GM21619 (cell line): ENCODE measurements at regions not wholly inside any gene's neighbourhood (a gene's known extent, or its start where the extent isn't known, plus 50 kb on each side); places are given as distances from the start of the nearest gene placed in this dataset.
"Not testable (repeated sequence)": the region's sequence is repeated elsewhere in the genome, so short reads cannot be mapped to it uniquely, and the experiment has no call there.

Experiments used
- ATAC-seq: cut with Tn5 transposase; IDR thresholded peaks from one replicate; pipeline ENCODE4 v1.9.1; 2021; ENCODE audit not compliant: unreplicated experiment

DNA sequence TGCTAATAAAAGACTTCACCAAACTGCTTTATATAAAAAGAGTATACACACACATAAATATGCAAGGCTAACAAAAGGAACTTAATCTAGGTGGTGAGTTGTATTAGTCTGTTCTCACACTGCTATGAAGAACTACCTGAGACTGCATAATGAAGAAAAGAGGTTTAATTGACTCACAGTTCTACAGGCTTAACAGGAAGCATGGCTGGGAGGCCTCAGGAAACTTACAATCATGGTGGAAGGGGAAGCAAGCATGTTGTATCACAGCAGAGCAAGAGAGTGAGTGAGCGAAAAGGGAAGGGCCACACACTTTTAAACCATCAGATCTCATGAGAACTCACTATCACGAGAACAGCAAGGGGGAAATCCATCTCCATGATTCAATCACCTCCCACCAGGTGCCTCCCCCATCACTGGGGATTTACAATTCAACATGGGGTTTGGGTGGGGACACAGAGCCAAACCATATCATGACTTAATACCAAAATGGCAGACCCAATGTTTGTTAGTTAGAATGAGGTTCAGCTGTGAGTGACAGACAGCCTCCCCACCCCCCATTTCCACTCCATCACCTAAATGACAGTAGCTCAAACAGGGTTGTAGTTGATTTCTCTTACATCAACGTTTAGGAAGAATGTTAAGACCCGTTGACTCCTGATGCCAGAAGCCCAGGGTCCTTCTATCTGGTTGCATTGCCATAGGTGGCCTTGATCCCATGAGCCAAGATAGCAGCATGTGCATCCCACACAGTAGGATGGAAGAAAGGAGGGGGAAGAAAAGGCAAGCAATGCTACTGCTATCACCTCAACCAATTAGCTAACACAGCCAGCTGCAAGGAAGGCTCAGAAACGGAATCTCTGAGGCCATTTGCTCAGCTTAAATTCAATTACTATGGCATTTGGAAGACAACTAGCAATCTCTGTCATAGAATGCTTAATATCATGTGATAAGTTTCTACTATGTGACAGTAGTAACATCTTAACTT lies 77.0 kb downstream of the CCDC71L start:
- no peak for ATAC-seq

DNA sequence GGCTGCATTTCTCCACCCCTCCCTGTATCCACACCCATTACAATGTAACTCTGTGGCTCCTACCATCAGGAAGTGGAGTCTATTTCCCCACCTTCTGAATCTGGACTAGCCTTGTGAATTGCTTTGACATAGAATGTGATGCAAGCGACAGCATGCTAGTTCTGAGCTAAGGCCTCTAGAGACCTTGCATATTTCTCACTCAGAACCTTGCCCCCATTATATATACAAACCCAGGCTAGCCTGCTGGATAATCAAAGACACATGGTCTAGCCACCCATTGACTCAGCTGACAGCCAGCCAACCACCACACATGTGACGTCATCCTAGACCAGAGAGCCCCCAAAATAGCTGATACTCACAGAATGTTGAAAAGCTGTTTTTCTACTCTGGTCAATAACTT lies 77.9 kb downstream of the CCDC71L start:
- no peak for ATAC-seq

DNA sequence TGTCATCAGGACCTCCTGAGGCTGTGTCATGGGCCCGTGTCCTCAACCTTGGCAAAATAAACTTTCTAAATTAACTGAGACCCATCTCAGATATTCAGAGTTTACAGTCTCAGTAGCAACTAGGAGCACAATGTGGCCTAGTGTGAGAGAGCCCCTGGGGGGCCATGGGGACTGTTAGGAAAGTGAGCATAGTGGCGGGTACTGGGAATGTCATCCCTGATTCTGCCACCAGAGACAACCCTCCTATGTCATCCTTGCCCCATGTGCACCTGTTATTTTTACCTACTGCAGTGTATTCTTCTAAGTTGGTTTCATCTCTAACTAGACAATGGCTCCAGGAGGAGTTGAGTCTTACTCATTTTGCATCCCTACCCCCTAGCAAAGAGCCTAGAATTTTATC lies 78.6 kb downstream of the CCDC71L start:
- ATAC-seq, result no peak

DNA sequence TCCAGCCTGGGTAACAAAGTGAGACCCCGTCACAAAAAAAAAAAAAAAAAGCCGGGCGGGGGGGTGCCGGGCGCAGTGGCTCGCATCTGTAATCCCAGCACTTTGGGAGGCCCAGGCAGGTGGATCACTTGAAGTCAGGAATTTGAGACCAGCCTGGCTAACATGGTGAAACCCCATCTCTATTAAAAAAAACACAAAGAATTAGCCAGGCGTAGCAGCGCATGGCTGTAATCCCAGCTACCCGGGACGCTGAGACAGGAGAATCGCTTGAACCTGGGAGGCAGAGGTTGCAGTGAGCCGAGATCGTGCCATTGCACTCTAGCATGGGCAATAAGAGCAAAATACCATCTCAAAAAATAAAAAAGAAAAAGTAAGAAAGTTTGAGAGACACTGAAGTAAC lies 81.9 kb downstream of the CCDC71L start:
- ATAC-seq, result not testable (repeated sequence)

DNA sequence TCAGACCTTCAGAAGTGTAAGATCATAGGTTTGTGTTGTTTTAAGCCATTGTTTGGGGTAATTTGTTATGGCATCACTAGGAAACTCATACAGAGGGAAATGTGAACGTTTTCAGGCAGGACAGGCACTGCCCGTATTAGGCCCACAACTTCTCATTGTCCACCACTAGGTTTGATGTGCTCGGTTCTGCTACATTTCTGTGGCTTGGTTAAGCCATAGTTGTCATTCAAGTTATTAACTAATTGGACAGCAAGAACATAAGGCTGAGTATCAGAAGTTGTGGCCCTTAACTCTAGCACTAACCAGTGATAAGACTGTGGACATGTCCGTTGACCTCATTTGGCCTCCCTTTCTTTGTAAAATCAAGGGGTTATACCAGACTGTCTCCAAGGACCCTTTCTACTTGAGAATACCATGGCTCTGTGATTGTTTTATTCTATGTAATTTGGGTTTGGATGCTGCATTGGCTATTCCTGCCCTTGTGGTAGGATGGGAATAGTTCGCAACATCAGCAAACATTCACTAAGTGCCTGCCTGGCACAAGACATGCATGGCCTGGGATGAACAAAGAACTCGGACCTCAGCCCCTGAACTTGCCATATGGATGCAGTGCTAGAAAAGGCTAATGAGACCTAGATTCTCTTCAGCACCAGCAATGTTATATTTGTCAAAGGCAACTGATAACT lies 85.7 kb downstream of the CCDC71L start:
- ATAC-seq, result no peak

DNA sequence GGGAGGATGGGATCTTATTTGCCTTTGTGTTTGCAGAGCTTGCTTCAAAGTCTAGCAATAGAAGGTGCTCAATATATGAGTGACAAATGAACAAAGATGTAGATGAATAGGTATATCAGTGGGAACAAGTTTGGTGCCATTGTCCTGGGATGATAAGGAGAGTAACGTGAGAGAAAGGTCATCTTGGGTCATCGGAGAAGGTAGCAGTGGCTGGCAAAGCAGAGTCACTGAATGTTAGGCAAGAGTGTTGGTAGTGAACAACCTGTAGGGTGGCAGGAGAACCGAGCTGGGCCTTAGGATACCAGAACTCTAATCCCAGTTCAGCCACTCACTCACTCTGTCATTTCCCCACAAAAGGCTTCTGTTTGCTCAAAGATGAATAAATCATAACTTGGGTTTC lies 87.2 kb downstream of the CCDC71L start:
- no peak for ATAC-seq

DNA sequence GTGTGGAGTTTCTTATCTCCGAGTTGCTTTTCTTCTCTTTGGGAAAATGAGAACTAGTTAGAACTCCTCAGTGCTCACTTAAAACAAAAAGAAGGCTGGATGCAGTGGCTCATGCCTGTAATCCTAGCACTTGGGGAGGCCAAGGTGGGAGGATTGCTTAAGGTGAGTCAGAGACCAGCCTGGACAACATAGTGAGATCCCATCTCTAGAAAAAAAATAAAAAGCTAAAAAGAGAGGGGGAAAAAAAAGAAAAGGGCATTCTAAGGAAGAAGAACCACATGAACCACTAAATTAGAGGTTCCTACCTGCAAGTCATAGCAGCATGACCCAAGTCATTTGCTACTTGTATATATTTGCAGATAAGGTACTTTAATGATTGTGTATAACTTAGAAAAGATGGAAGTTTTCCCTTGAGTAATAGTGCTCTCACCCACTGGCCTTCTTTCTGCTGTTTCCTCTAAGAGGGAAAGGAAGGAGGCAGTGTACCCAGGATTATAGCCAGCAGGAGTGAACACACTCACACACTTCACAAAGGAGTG lies 87.8 kb downstream of the CCDC71L start:
- ATAC-seq, result no peak

DNA sequence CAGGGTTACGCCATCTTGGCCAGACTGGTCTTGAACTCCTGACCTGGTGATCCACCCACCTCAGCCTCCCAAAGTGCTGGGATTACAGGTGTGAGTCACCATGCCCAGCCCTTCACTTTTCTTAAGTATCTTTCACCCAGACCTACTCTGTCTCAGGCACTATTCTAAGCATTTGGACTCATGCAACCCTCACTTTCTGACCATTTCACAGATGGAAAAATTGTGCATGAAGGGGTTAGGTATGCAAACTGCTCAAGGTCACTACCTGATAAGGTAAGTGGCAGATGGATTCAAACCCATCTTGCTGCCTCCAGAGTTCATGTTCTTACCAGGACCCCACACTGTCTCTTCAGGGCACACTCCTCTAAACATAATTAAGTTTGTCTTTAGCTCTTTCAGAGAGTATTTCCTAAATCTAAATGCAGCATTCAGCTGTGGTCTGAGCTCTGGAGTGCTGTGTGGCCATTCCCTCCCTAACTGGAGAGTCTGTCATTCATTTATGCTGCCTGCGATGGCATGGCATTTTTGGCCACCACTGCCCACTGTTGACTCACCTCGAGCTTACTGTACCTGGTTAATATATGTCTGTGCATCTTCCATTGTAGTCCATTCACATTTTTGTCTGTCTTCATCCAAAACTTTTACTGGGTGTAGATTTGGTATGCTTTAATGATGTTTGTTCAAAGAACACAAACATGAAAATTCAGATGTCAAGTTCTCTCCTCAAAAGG lies 88.4 kb downstream of the CCDC71L start:
- ATAC-seq, result no peak

DNA sequence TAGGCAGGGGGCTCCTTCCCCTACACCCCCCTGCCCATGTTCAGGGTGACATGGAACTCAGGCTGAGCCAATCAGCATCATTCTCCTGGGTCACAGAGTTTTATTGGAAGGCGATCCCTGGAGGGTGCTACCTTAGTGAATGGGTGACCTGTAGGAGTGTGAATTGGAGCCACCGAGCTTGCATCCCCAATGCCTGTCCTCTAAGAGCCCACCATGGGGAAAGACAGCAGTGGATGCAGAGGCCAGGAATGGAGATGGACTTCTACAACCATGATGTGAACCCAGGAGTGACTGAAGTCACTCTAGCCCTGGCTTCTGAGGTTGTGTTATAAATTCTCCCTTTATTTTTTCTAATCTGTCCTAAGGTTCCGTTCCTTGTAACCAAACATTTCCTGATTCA lies 89.4 kb downstream of the CCDC71L start:
- no peak for ATAC-seq

DNA sequence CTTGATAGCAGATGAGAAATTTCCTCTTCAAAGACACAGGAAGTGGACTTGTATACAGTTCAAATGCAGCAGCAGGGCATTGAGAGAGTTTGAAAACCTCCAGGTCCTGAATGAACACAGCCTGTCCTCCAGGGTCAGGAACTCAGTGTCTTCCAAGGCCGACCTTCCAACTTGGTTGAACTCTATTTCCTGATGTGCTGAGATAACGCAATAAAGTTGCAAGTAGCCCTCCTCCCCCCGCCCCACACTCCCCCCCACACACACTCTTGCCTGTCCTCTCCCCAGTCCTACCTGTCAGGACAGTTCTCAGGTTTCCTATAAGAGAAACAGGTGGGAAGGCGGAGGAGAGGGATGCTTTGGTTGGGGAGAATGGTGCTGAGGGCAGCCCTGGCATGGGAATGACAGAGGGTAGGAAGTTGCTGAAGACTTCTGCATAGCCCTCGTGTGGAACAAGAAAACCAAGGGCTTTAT lies 90.0 kb downstream of the CCDC71L start:
- no peak for ATAC-seq

DNA sequence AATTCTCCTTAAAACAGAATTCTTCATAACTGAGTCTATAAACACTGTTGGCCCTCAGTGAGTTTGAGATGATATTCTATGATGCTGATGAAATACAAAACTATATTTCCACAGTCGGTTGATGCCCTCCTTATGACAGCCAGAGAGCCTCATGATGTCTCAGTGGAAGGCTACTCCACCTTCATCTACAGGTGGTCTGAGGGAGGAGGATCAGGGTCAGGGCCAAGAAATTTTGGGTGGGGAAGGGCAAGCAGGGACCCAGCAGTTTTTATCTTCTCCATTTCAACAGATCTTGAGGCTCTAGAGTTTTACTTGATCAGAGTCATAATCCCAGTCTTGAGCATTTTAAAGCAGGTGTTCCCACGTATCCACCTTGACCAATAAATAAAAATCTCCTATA lies 90.8 kb downstream of the CCDC71L start:
- ATAC-seq, result no peak

DNA sequence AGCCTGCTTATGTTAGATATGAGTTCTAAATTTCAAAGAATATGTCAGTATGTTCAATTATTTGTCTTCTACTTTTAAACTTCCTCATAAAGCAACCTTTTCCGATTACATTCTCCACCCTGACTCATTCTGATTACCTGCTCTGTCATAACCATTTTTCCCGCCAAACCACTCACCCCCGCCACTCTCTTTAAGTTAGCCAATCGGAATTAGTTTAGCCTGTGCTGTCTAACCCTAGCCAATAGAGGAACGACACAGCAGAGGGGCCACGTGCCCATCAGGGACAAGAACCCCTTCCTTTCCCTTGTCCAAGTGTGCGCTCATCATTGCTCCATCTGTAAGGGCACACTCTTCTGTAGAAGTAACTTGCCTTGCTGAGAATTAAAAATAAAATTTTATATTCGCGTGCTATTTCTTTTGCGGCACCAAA lies 91.4 kb downstream of the CCDC71L start:
- no peak for ATAC-seq

DNA sequence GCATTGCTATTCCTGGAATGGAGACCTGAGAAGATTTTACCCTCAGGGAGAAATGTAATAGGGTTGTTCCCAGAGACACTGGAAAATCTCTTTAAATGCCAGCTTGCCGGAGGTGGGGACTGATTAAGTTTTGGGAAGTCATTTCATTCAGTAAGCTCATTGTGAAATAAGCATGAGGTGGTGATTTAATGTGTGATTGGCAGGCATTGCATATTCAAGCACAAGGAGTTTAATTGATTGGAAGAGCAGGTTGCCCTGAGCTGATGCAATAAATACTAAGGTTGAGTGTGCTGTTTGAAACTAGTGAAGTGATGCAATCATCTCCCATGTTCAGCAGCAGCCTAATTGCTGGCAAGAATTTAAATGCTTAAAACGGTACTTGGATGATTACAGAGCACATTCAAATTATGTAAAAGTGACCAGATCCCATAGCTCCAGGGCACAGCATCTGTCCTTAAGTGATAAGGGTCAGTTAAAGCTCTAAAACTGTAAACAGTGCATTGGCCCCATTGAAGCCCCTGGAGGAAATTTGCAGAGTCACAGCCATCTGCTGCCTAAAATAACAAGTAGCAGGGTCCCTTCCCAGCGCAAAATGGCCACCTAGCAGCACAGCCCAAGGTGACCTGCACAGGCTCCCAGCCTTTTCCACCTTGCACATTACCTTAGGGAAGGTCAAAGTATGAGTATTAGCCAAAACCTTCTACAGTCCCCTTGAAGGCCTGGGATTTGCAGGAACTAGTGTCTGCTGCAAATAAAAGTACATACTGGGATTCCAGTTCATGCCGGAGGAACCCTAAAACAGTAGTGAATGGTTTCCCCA lies 92.1 kb downstream of the CCDC71L start:
- no peak for ATAC-seq

DNA sequence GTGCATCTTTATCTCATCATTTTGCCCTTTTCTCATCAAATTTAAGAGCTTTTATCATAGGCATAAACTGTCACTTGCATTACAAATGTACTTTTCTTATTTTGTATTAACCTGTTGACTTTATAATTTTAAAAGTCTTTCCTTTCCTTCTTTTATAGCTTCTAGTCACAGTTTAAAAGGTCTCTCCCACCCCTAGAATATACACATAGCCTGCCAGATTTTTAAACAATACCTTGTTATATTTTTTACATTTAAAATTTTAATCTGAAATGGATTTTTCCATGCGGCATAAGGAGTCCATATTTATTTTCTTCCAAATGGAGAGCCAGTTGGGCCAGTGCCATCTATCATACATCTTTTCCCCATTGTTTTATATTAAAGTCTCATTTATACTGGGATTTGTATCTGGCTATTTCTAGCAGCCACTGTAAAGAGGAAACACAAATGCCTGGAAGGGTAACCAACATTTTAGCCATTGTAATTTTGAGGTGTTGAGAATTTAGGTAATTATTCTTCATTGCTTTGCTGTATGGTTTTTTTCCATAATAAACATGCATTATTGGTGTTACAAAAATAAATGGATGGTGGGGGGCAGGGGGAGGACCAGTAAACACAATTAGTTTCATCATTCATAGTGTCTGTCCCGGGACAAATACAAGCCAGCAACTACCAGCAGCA lies 92.8 kb downstream of the CCDC71L start:
- ATAC-seq, result no peak

DNA sequence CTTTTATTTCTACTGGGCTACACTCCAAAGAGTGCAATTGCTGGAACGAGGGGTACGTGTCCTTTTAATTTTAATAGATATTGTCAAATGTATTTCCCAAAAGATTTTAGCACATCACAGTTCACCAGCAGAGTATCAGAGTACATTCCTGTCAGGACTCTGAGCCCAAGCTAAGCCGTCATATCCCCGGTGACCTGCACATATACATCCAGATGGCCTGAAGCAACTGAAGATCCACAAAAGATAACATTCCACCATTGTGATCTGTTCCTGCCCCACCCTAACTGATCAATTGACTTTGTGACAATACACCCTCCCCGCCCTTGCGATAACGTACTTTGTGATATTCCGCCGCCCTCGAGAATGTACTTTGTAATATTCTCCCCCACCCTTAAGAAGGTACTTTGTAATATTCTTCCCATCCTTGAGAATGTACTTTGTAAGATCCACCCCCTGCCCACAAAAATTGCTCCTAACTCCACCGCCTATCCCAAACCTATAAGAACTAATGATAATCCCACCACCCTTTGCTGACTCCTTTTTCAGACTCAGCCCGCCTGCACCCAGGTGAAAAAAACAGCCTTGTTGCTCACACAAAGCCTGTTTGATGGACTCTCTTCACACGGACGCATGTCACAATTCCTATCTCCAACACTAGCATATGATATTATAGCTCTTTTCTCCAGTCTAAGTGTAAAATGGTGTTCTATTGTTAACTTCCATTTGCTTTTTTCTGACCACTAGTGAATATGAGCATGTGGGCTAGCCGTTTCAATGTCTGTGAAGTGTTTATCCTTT lies 93.6 kb downstream of the CCDC71L start:
- ATAC-seq, result not testable (repeated sequence)

DNA sequence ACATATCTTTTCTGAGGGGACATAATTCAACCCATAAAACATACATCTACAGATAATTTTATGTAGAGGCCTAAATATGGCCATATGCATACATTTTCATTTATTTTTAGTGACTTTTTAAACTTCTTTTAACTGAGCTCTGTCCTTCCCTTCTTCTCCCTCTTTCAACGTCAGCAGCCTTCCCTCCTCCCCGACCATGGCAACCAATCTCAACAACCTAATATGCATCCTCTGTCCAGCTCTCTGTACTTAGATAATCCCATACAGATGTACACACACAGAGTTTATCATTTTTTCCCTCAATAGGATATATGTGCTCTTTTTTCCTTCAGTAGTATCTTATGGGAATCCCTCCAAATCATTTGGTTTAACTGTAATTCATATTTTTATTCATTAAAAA lies 94.3 kb downstream of the CCDC71L start:
- ATAC-seq, result no peak

DNA sequence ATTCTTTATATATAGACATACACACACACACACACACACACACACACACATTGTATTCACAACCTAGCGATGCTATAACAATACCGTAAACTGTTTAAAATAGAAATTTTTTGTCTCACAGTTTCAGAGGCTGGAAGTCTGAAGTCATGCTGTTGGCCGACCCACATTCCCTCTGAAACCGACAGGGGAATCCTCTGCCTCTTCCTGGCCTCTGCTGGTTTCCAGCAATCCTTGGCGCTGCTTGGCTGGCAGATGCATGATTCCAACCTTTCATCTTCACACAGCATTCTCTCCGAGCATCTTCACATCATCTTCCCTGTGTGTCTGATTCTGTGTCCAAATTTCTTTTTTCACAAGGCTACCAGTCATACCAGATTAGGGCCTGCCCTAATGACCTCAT lies 94.8 kb downstream of the CCDC71L start:
- no peak for ATAC-seq

DNA sequence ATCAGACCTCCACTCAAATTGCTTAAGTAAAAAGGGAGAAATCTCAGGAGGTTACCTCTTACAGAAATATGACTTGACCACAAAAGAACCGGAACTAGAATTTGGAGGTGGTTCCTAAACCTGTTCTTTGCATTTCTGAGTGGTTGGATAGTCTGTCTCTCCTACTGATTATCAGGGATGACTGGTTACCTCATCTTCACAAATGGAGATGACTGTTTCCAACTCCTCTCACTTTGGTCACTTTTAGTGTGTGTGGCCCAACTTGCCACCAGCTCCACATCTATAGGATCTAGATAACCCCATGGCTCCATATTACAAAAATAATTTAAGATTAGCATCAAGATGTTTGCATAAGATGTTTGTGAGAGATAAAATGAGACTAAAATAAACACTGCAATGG lies 95.5 kb downstream of the CCDC71L start:
- no peak for ATAC-seq
